T-cell (primary cell): ENCODE measurements at regions not wholly inside any gene's neighbourhood (a gene's known extent, or its start where the extent isn't known, plus 50 kb on each side); places are given as distances from the start of the nearest gene placed in this dataset.

Source experiments
- ATAC-seq, 4 experiments: fragments of 200-7000 bp in 3 of 4; fragments of 150-1000 bp in 1 of 4; cut with Tn5 transposase; replicated peaks in 1 of 4; 1 replicate in 3 of 4; 2 replicates in 1 of 4; pipeline ENCODE4 v1.10.0; 2021; ENCODE audit warnings: moderate library complexity in 3 of 4, mild to moderate bottlenecking in 2 of 4, moderate number of reproducible peaks in 1 of 4
- CTCF ChIA-PET, 2 donors: fragments of 300-600 bp; sonication (Branson Sonifier 250); formaldehyde crosslinking; loops; one replicate each; lab custom pipeline; 2022; ENCODE audit warnings: antibody characterized with exemption in 2 of 2; lab: Charles Lee
- POLR2A ChIA-PET, 2 donors: fragments of 300-600 bp; sonication (Branson Sonifier 250); formaldehyde crosslinking; loops; one replicate each; lab custom pipeline; 2022; ENCODE audit warnings: antibody characterized with exemption in 2 of 2; lab: Charles Lee
- DNase-seq, 35 experiments: peaks; one replicate each; pipeline versions ENCODE4 v3.0.0 to v3.0.0-alpha.2; 2013 to 2023
- H3K27ac ChIP-seq: one replicate; pipeline ENCODE4 v1.5.1; 2013; ENCODE audit warnings: low read length
- H3K27me3 ChIP-seq, 2 experiments: replicated peaks in 1 of 2; 1 replicate in 1 of 2; 2 replicates in 1 of 2; pipeline versions ENCODE4 v1.6.1 to v1.7.0; 2013; ENCODE audit warnings: low read length in 1 of 2, mixed read lengths in 1 of 2; ENCODE audit not compliant: control insufficient read depth in 2 of 2, insufficient read depth in 2 of 2; ENCODE audit errors: extremely low read depth in 1 of 2
- H3K36me3 ChIP-seq, 2 donors: 1 replicate in 1 of 2; 2 replicates in 1 of 2; pipeline versions ENCODE4 v1.6.1 to v1.7.0; 2013; ENCODE audit warnings: low read length in 1 of 2; ENCODE audit not compliant: control insufficient read depth in 2 of 2, insufficient read depth in 1 of 2; ENCODE audit errors: extremely low read depth in 1 of 2
- H3K4me1 ChIP-seq, 2 experiments: 1 replicate in 1 of 2; 2 replicates in 1 of 2; pipeline versions ENCODE4 v1.6.1 to v1.7.0; 2013; ENCODE audit warnings: low read length in 2 of 2, mixed read lengths in 1 of 2; ENCODE audit not compliant: insufficient read depth in 2 of 2, control insufficient read depth in 1 of 2; ENCODE audit errors: extremely low read depth in 1 of 2
- H3K4me3 ChIP-seq, 2 donors: 1 replicate in 1 of 2; 2 replicates in 1 of 2; pipeline versions ENCODE4 v1.5.1 to v1.7.0; 2013; ENCODE audit warnings: mild to moderate bottlenecking in 2 of 2, low read length in 1 of 2, moderate library complexity in 1 of 2; ENCODE audit not compliant: control insufficient read depth in 1 of 2; ENCODE audit errors: extremely low read depth in 1 of 2
- H3K9me3 ChIP-seq: 2 replicates; pipeline ENCODE4 v1.7.0; 2013
- H3K27ac Mint-ChIP-seq, 2 donors: one replicate each; pipeline ENCODE4 v1.8.0; 2020 to 2021; ENCODE audit warnings: mild to moderate bottlenecking in 2 of 2, mixed read lengths in 2 of 2
- H3K27me3 Mint-ChIP-seq, 2 donors: one replicate each; pipeline ENCODE4 v1.8.0; 2021 to 2022; ENCODE audit warnings: mixed read lengths in 2 of 2
- H3K36me3 Mint-ChIP-seq: one replicate; pipeline ENCODE4 v1.8.0; 2021; ENCODE audit warnings: mixed read lengths
- H3K4me1 Mint-ChIP-seq, 3 donors: one replicate each; pipeline ENCODE4 v1.8.0; 2020 to 2022; ENCODE audit warnings: mixed read lengths in 3 of 3, mild to moderate bottlenecking in 1 of 3
- H3K4me3 Mint-ChIP-seq, 3 donors: one replicate each; pipeline ENCODE4 v1.8.0; 2020 to 2022; ENCODE audit warnings: mild to moderate bottlenecking in 3 of 3, mixed read lengths in 3 of 3, moderate library complexity in 3 of 3
- H3K9me3 Mint-ChIP-seq, 3 donors: one replicate each; pipeline ENCODE4 v1.8.0; 2020 to 2022; ENCODE audit warnings: mixed read lengths in 3 of 3
- WGBS: methylation state at CpG from one replicate; pipeline ENCODE4 v1.1.5; 2013; ENCODE audit warnings: missing lambda C conversion rate; ENCODE audit not compliant: insufficient coverage; 5-methylcytosine and 5-hydroxymethylcytosine counted together

GRCh38 chr4:12123707-12124106 lies 695.0 kb upstream of the HS3ST1 start:
- H3K27me3 Mint-ChIP-seq = no peaks in the 10 kb centered on the region
- ATAC-seq = no peak
- CTCF ChIA-PET = no interaction called here
- H3K4me3 Mint-ChIP-seq = no peak overlapping the region
- Histone ChIP-seq H3K27ac (no peak overlapping the region), H3K36me3 (no peaks in the 10 kb centered on the region), H3K27me3 (no peaks in the 10 kb centered on the region), H3K4me3 (no peak overlapping the region), H3K4me1 (no peaks in the 10 kb centered on the region), H3K9me3 (no peaks in the 10 kb centered on the region)
- H3K27ac Mint-ChIP-seq = no peak overlapping the region
- peak in 1 of 35 experiments; percentile 3 for DNase-seq
- POLR2A ChIA-PET = no interaction called here
- no peaks in the 10 kb centered on the region for H3K4me1 Mint-ChIP-seq
- no peaks in the 10 kb centered on the region for H3K36me3 Mint-ChIP-seq
- peaks cover 4 to 12% (median 9%) of the 10 kb centered on the region in 3 donors for H3K9me3 Mint-ChIP-seq

- no peaks in the 10 kb centered on the region for H3K36me3 Mint-ChIP-seq
- H3K4me1 Mint-ChIP-seq = no peaks in the 10 kb centered on the region
- H3K36me3 ChIP-seq = no peaks in the 10 kb centered on the region
- ChIA-PET POLR2A (interaction anchor here in 1 of 2 donors (0.6 kb wide), 1 partner anchor 281 kb away, joined by 3 read pairs; no protein-coding TSS in a partner anchor), CTCF (no interaction called here)
- H3K9me3 ChIP-seq = no peaks in the 10 kb centered on the region
- H3K4me3 ChIP-seq = no peak overlapping the region
- no peak for ATAC-seq
- no CpG with 5 or more reads among the region's 2 CpGs for WGBS
- H3K27me3 Mint-ChIP-seq = no peaks in the 10 kb centered on the region
- H3K27ac Mint-ChIP-seq = no peak overlapping the region
- H3K9me3 Mint-ChIP-seq = peaks cover 4 to 12% (median 11%) of the 10 kb centered on the region in 3 donors
- no peaks in the 10 kb centered on the region for H3K4me1 ChIP-seq
- no peak overlapping the region for H3K27ac ChIP-seq
- H3K27me3 ChIP-seq = no peaks in the 10 kb centered on the region
- no peak for DNase-seq
- no peak overlapping the region for H3K4me3 Mint-ChIP-seq
These were observed 693.6 kb upstream of the HS3ST1 start for GRCh38 chr4:12122316-12122715.

- Histone ChIP-seq H3K4me3 (no peak overlapping the region), H3K4me1 (no peaks in the 10 kb centered on the region), H3K27me3 (no peaks in the 10 kb centered on the region), H3K9me3 (no peaks in the 10 kb centered on the region), H3K36me3 (no peaks in the 10 kb centered on the region), H3K27ac (no peak overlapping the region)
- Mint-ChIP-seq H3K27me3 (no peaks in the 10 kb centered on the region), H3K27ac (no peak overlapping the region), H3K4me3 (no peak overlapping the region), H3K36me3 (no peaks in the 10 kb centered on the region), H3K4me1 (no peaks in the 10 kb centered on the region), H3K9me3 (peaks cover 9 to 14% (median 13%) of the 10 kb centered on the region in 3 donors)
- WGBS = no CpG with 5 or more reads among the region's 2 CpGs
- ChIA-PET POLR2A (no interaction called here), CTCF (no interaction called here)
- DNase-seq (no peak), ATAC-seq (no peak)
These were observed 692.3 kb upstream of the HS3ST1 start for GRCh38 chr4:12120968-12121367.

GRCh38 chr4:12118651-12119213 lies 690.0 kb upstream of the HS3ST1 start:
- no CpG with 5 or more reads among the region's 2 CpGs for whole genome bisulfite sequencing
- ATAC-seq (no peak), DNase-seq (no peak)
- no peaks in the 10 kb centered on the region for H3K9me3 ChIP-seq
- H3K4me1 ChIP-seq = no peaks in the 10 kb centered on the region
- no peaks in the 10 kb centered on the region for H3K36me3 ChIP-seq
- no peak overlapping the region for H3K4me3 ChIP-seq
- H3K27me3 ChIP-seq = no peaks in the 10 kb centered on the region
- Mint-ChIP-seq H3K9me3 (peaks cover 17 to 23% (median 19%) of the 10 kb centered on the region in 3 donors), H3K4me1 (no peaks in the 10 kb centered on the region), H3K4me3 (no peak overlapping the region), H3K27me3 (no peaks in the 10 kb centered on the region), H3K36me3 (no peaks in the 10 kb centered on the region), H3K27ac (no peak overlapping the region)
- POLR2A ChIA-PET = no interaction called here
- CTCF ChIA-PET = no interaction called here
- H3K27ac ChIP-seq = no peak overlapping the region

- DNase-seq (no peak), ATAC-seq (no peak)
- no peaks in the 10 kb centered on the region for H3K36me3 ChIP-seq
- peaks cover 28 to 40% (median 34%) of the 10 kb centered on the region in 3 donors for H3K9me3 Mint-ChIP-seq
- no peak overlapping the region for H3K27ac ChIP-seq
- no peak overlapping the region for H3K4me3 Mint-ChIP-seq
- H3K36me3 Mint-ChIP-seq = no peaks in the 10 kb centered on the region
- no peaks in the 10 kb centered on the region for H3K4me1 ChIP-seq
- no peaks in the 10 kb centered on the region for H3K27me3 Mint-ChIP-seq
- no peak overlapping the region for H3K4me3 ChIP-seq
- ChIA-PET CTCF (no interaction called here), POLR2A (no interaction called here)
- H3K27ac Mint-ChIP-seq = no peak overlapping the region
- WGBS = no CpG with 5 or more reads among the region's 3 CpGs
- peaks cover 2% of the 10 kb centered on the region for H3K9me3 ChIP-seq
- no peaks in the 10 kb centered on the region for H3K27me3 ChIP-seq
- H3K4me1 Mint-ChIP-seq = no peaks in the 10 kb centered on the region
These were observed 687.4 kb upstream of the HS3ST1 start for GRCh38 chr4:12116009-12116552.

- no peak overlapping the region for H3K27ac ChIP-seq
- peaks cover 22 to 37% (median 23%) of the 10 kb centered on the region in 3 donors for H3K9me3 Mint-ChIP-seq
- no peak for ATAC-seq
- H3K27me3 ChIP-seq = no peaks in the 10 kb centered on the region
- no peak for DNase-seq
- no peaks in the 10 kb centered on the region for H3K27me3 Mint-ChIP-seq
- CTCF ChIA-PET = no interaction called here
- H3K27ac Mint-ChIP-seq = no peak overlapping the region
- no CpG with 5 or more reads among the region's 3 CpGs for WGBS
- H3K4me1 ChIP-seq = no peaks in the 10 kb centered on the region
- H3K36me3 Mint-ChIP-seq = no peaks in the 10 kb centered on the region
- no peaks in the 10 kb centered on the region for H3K4me1 Mint-ChIP-seq
- H3K36me3 ChIP-seq = no peaks in the 10 kb centered on the region
- H3K4me3 ChIP-seq = no peak overlapping the region
- H3K9me3 ChIP-seq = peaks cover 2% of the 10 kb centered on the region
- H3K4me3 Mint-ChIP-seq = no peak overlapping the region
- POLR2A ChIA-PET = no interaction called here
These were observed 681.9 kb upstream of the HS3ST1 start for GRCh38 chr4:12110627-12111026.
